ENCODE measurements at regions not wholly inside any gene's neighbourhood (a gene's known extent, or its start where the extent isn't known, plus 50 kb on each side); places are given as distances from the start of the nearest gene placed in this dataset.

DNA sequence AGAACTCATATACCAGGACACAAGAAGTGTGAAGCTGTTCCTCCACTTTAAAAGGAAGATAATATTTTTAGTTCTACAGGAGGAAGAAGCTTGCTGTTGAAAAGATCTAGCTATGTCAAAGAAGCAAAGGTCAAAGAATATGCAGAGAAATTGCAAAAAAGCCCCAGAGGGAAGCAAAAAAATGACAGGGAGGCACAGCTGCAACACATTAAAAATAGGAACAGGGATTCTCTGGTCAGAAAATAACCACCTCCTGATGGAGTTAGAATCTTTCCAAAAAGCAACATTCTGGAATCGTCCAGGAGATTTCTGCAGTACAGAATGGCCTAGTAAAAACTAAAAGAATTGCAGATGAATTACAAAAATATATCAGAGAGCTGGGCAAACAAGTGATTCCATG is 238.9 kb upstream of the PRMT6 start:
- intact Hi-C loops (cut with micrococcal nuclease) = no loop called here
- Histone ChIP-seq H4K20me1 (ENCODE audit: insufficient read depth, low read length) (no peaks in the 10 kb centered on the region), H3K27me3 (ENCODE audit: control insufficient read depth in 2 of 2, insufficient read depth in 2 of 2, low read length in 2 of 2) (no peaks in the 10 kb centered on the region), H3K4me3 (replicated peaks in 1 of 3; ENCODE audit: low read depth in 2 of 3, low read length in 3 of 3) (no peak overlapping the region), H3K27ac (ENCODE audit: low read depth in 1 of 2, low read length in 2 of 2) (no peak overlapping the region), H3K9ac (ENCODE audit: insufficient read depth, low read length, poor library complexity, severe bottlenecking) (no peak overlapping the region), H3K4me1 (ENCODE audit: control insufficient read depth in 1 of 2, insufficient read depth in 2 of 2, low read length in 2 of 2) (no peaks in the 10 kb centered on the region), H3K79me2 (ENCODE audit: insufficient read depth, low read length) (no peaks in the 10 kb centered on the region), H3K36me3 (replicated peaks in 1 of 2; ENCODE audit: control insufficient read depth in 1 of 2, insufficient read depth in 2 of 2, low read length in 2 of 2) (no peaks in the 10 kb centered on the region), H3K9me3 (replicated peaks in 1 of 2; ENCODE audit: control insufficient read depth in 1 of 2, insufficient read depth in 1 of 2, low read length in 2 of 2) (no peaks in the 10 kb centered on the region), H2AFZ (ENCODE audit: insufficient read depth, low read depth, low read length, poor library complexity, severe bottlenecking) (no peak overlapping the region), H3K4me2 (replicated peaks; ENCODE audit: extremely low read depth, low read length, poor library complexity, severe bottlenecking) (no peak overlapping the region)
- TF ChIP-seq, protein P1, sequence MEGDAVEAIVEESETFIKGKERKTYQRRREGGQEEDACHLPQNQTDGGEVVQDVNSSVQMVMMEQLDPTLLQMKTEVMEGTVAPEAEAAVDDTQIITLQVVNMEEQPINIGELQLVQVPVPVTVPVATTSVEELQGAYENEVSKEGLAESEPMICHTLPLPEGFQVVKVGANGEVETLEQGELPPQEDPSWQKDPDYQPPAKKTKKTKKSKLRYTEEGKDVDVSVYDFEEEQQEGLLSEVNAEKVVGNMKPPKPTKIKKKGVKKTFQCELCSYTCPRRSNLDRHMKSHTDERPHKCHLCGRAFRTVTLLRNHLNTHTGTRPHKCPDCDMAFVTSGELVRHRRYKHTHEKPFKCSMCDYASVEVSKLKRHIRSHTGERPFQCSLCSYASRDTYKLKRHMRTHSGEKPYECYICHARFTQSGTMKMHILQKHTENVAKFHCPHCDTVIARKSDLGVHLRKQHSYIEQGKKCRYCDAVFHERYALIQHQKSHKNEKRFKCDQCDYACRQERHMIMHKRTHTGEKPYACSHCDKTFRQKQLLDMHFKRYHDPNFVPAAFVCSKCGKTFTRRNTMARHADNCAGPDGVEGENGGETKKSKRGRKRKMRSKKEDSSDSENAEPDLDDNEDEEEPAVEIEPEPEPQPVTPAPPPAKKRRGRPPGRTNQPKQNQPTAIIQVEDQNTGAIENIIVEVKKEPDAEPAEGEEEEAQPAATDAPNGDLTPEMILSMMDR (IDR thresholded peaks at IDR 0.05) = no peak
- WGBS (ENCODE audit: insufficient coverage) = no CpG with 5 or more reads among the region's 1 CpG
- no peak overlapping the region for H3K27ac Mint-ChIP-seq
- H3K9me3 Mint-ChIP-seq = peaks cover 0 to 3% (median 2%) of the 10 kb centered on the region in 7 donors
- H3K4me1 Mint-ChIP-seq = no peaks in the 10 kb centered on the region
- H3K4me3 Mint-ChIP-seq = no peak overlapping the region
- H3K36me3 Mint-ChIP-seq = no peaks in the 10 kb centered on the region
- no peak for DNase-seq
- H3K27me3 Mint-ChIP-seq (ENCODE audit: low read depth in 3 of 3) = no peaks in the 10 kb centered on the region

GRCh38 chr1:106831511-106831910 is 225.0 kb upstream of the PRMT6 start:
- Histone ChIP-seq H3K4me1 (ENCODE audit: control insufficient read depth in 1 of 2, insufficient read depth in 2 of 2, low read length in 2 of 2) (no peaks in the 10 kb centered on the region), H3K79me2 (ENCODE audit: insufficient read depth, low read length) (no peaks in the 10 kb centered on the region), H3K9ac (ENCODE audit: insufficient read depth, low read length, poor library complexity, severe bottlenecking) (no peak overlapping the region), H3K27ac (ENCODE audit: low read depth in 1 of 2, low read length in 2 of 2) (no peak overlapping the region), H3K4me2 (replicated peaks; ENCODE audit: extremely low read depth, low read length, poor library complexity, severe bottlenecking) (no peak overlapping the region), H2AFZ (ENCODE audit: insufficient read depth, low read depth, low read length, poor library complexity, severe bottlenecking) (no peak overlapping the region), H3K27me3 (ENCODE audit: control insufficient read depth in 2 of 2, insufficient read depth in 2 of 2, low read length in 2 of 2) (no peaks in the 10 kb centered on the region), H3K36me3 (replicated peaks in 1 of 2; ENCODE audit: control insufficient read depth in 1 of 2, insufficient read depth in 2 of 2, low read length in 2 of 2) (no peaks in the 10 kb centered on the region), H4K20me1 (ENCODE audit: insufficient read depth, low read length) (no peaks in the 10 kb centered on the region), H3K4me3 (replicated peaks in 1 of 3; ENCODE audit: low read depth in 2 of 3, low read length in 3 of 3) (no peak overlapping the region), H3K9me3 (replicated peaks in 1 of 2; ENCODE audit: control insufficient read depth in 1 of 2, insufficient read depth in 1 of 2, low read length in 2 of 2) (peaks cover 0 to 4% of the 10 kb centered on the region in 2 donors)
- intact Hi-C loops (cut with micrococcal nuclease) = no loop called here
- Mint-ChIP-seq H3K4me1 (no peaks in the 10 kb centered on the region), H3K4me3 (no peak overlapping the region), H3K36me3 (no peaks in the 10 kb centered on the region), H3K9me3 (peaks cover 0 to 5% (median 0%) of the 10 kb centered on the region in 7 donors), H3K27ac (no peak overlapping the region), H3K27me3 (ENCODE audit: low read depth in 3 of 3) (peaks cover 0 to 2% (median 1%) of the 10 kb centered on the region in 3 donors)
- TF ChIP-seq, protein P1 (IDR thresholded peaks at IDR 0.05) = no peak
- DNase-seq = no peak
